ENCODE measurements at regions not wholly inside any gene's neighbourhood (a gene's known extent, or its start where the extent isn't known, plus 50 kb on each side); places are given as distances from the start of the nearest gene placed in this dataset.
A peak's percentile ranks its signal among the peaks of the same experiment; 100 is the strongest.

DNA sequence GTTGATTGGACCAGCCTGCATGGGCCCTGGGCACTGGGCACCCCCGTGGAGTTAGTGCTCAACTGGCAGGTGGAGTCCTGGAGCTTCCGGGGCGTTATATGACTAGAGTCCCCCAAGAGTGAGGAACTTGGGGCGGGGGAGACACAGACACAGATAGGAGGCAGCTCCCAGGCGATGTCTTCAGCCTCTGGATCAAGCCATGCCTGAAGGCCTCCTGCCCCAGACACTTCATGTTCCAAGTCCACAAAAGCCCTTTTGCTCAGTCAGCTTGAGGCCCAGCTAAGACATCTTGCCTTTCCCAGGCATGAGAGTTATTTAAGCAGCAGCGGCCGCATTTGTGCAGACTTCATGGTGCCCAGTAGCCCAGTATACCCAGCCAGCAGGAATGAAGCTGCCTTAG is 136.6 kb upstream of the CIBAR2 start:
- Histone ChIP-seq H3K4me3 (no peak overlapping the region), H3K79me2 (ENCODE audit: insufficient read depth) (peaks cover 87% of the 10 kb centered on the region), H3K9ac (no peak overlapping the region), H3K27ac (no peak overlapping the region), H4K20me1 (ENCODE audit: insufficient read depth) (peaks cover 6% of the 10 kb centered on the region), H2AFZ (no peak overlapping the region), H3K4me1 (ENCODE audit: insufficient read depth) (no peaks in the 10 kb centered on the region), H3K9me2 (ENCODE audit: insufficient read depth) (no peaks in the 10 kb centered on the region), H3F3A (ENCODE audit: insufficient read depth) (peaks cover 7% of the 10 kb centered on the region; the same call in 1 of the 2 replicates), H3K36me3 (ENCODE audit: low read depth) (no peaks in the 10 kb centered on the region), H3K27me3 (replicated peaks; ENCODE audit: insufficient read depth) (no peaks in the 10 kb centered on the region), H3K9me3 (ENCODE audit: low read depth) (no peaks in the 10 kb centered on the region), H3K4me2 (ENCODE audit: unreplicated experiment) (no peak overlapping the region)
- no peak for DNase-seq
- TF ChIP-seq EZH2 (IDR thresholded peaks at IDR 0.05; ENCODE audit: insufficient read depth, poor library complexity, severe bottlenecking) (no peak), EZH2phosphoT487 (IDR thresholded peaks at IDR 0.05; ENCODE audit: insufficient read depth, low read depth) (no peak)
- WGBS, 2 experiments (ENCODE audit: low coverage in 1 of 2, low lambda C conversion rate in 2 of 2, missing lambda C conversion rate in 2 of 2), result 99% methylated on average over 7 of the region's 7 CpGs
- in situ Hi-C loops (cut with MboI), result no loop called here

GRCh38 chr16:85249418-85250146 is 137.3 kb upstream of the CIBAR2 start:
- Histone ChIP-seq H3K27ac (no peak overlapping the region), H3K4me1 (ENCODE audit: insufficient read depth) (no peaks in the 10 kb centered on the region), H3K9me2 (ENCODE audit: insufficient read depth) (no peaks in the 10 kb centered on the region), H3K9ac (no peak overlapping the region), H3K36me3 (ENCODE audit: low read depth) (no peaks in the 10 kb centered on the region), H4K20me1 (ENCODE audit: insufficient read depth) (peaks cover 6% of the 10 kb centered on the region), H3K4me3 (no peak overlapping the region), H3K79me2 (ENCODE audit: insufficient read depth) (peaks cover 87% of the 10 kb centered on the region), H2AFZ (no peak overlapping the region), H3F3A (ENCODE audit: insufficient read depth) (peaks cover 7% of the 10 kb centered on the region; the same call in 1 of the 2 replicates), H3K9me3 (ENCODE audit: low read depth) (no peaks in the 10 kb centered on the region), H3K4me2 (ENCODE audit: unreplicated experiment) (no peak overlapping the region), H3K27me3 (replicated peaks; ENCODE audit: insufficient read depth) (no peaks in the 10 kb centered on the region)
- no peak for DNase-seq
- in situ Hi-C loops (cut with MboI), result no loop called here
- 72 to 75% methylated on average over 28 to 29 of the region's 31 CpGs for WGBS, 2 experiments (ENCODE audit: low coverage in 1 of 2, low lambda C conversion rate in 2 of 2, missing lambda C conversion rate in 2 of 2)
- TF ChIP-seq EZH2 (IDR thresholded peaks at IDR 0.05; ENCODE audit: insufficient read depth, poor library complexity, severe bottlenecking) (no peak), EZH2phosphoT487 (IDR thresholded peaks at IDR 0.05; ENCODE audit: insufficient read depth, low read depth) (no peak)

DNA sequence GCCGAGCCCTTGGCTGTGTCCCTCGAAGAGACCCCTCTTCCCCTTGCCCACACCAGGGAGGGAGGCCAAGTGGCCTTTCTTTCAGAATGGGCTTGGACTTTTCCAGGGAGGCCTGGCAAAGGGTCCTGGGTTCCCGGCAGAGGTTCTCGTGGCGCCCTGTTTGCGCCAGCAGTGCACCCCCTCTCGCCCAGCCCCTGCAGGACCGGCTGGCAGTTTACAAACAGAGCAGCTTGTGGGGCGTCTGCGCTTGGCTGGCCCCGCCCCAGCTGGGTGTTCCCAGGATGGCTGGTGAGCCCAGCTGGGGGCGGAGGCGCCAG is 137.8 kb upstream of the CIBAR2 start:
- 63 to 69% methylated on average over 12 to 13 of the region's 13 CpGs for WGBS, 2 experiments (ENCODE audit: low coverage in 1 of 2, low lambda C conversion rate in 2 of 2, missing lambda C conversion rate in 2 of 2)

GRCh38 chr16:85250609-85251223 is 138.4 kb upstream of the CIBAR2 start:
- Histone ChIP-seq H3K36me3 (ENCODE audit: low read depth) (no peaks in the 10 kb centered on the region), H3K4me2 (ENCODE audit: unreplicated experiment) (no peak overlapping the region), H3K4me3 (no peak overlapping the region), H3F3A (ENCODE audit: insufficient read depth) (no peaks in the 10 kb centered on the region), H2AFZ (no peak overlapping the region), H3K9ac (no peak overlapping the region), H3K27me3 (replicated peaks; ENCODE audit: insufficient read depth) (no peaks in the 10 kb centered on the region), H3K9me2 (ENCODE audit: insufficient read depth) (no peaks in the 10 kb centered on the region), H3K79me2 (ENCODE audit: insufficient read depth) (peaks cover 86% of the 10 kb centered on the region), H4K20me1 (ENCODE audit: insufficient read depth) (peaks cover 3% of the 10 kb centered on the region; the same call in 1 of the 2 replicates), H3K4me1 (ENCODE audit: insufficient read depth) (no peaks in the 10 kb centered on the region), H3K9me3 (ENCODE audit: low read depth) (no peaks in the 10 kb centered on the region), H3K27ac (no peak overlapping the region)
- 81 to 86% methylated on average over 14 of the region's 14 CpGs for WGBS, 2 experiments (ENCODE audit: low coverage in 1 of 2, low lambda C conversion rate in 2 of 2, missing lambda C conversion rate in 2 of 2)
- in situ Hi-C loops (cut with MboI), result no loop called here
- DNase-seq, result peak; percentile 24
- no peak for TF ChIP-seq EZH2 (IDR thresholded peaks at IDR 0.05; ENCODE audit: insufficient read depth, poor library complexity, severe bottlenecking)
- no peak for TF ChIP-seq EZH2phosphoT487 (IDR thresholded peaks at IDR 0.05; ENCODE audit: insufficient read depth, low read depth)

More for the DNA sequence above, 137.8 kb upstream of the CIBAR2 start:
- no peak overlapping the region for H3K27ac ChIP-seq
- no peaks in the 10 kb centered on the region for H3K9me2 ChIP-seq (ENCODE audit: insufficient read depth)
- H3K27me3 ChIP-seq (replicated peaks; ENCODE audit: insufficient read depth), result no peaks in the 10 kb centered on the region
- in situ Hi-C loops (cut with MboI), result no loop called here
- no peaks in the 10 kb centered on the region for H3K9me3 ChIP-seq (ENCODE audit: low read depth)
- peaks cover 86% of the 10 kb centered on the region for H3K79me2 ChIP-seq (ENCODE audit: insufficient read depth)
- no peak overlapping the region for H3K9ac ChIP-seq
- H3K4me2 ChIP-seq (ENCODE audit: unreplicated experiment), result no peak overlapping the region
- peaks cover 5% of the 10 kb centered on the region; the same call in 1 of the 2 replicates for H3F3A ChIP-seq (ENCODE audit: insufficient read depth)
- peaks cover 6% of the 10 kb centered on the region for H4K20me1 ChIP-seq (ENCODE audit: insufficient read depth)
- H2AFZ ChIP-seq, result no peak overlapping the region
- no peak overlapping the region for H3K4me3 ChIP-seq
- no peak for DNase-seq
- no peaks in the 10 kb centered on the region for H3K4me1 ChIP-seq (ENCODE audit: insufficient read depth)
- H3K36me3 ChIP-seq (ENCODE audit: low read depth), result no peaks in the 10 kb centered on the region
- TF ChIP-seq EZH2phosphoT487 (IDR thresholded peaks at IDR 0.05; ENCODE audit: insufficient read depth, low read depth) (no peak), EZH2 (IDR thresholded peaks at IDR 0.05; ENCODE audit: insufficient read depth, poor library complexity, severe bottlenecking) (no peak)
